ENCODE measurements at regions not wholly inside any gene's neighbourhood (a gene's known extent, or its start where the extent isn't known, plus 50 kb on each side); places are given as distances from the start of the nearest gene placed in this dataset.

DNA sequence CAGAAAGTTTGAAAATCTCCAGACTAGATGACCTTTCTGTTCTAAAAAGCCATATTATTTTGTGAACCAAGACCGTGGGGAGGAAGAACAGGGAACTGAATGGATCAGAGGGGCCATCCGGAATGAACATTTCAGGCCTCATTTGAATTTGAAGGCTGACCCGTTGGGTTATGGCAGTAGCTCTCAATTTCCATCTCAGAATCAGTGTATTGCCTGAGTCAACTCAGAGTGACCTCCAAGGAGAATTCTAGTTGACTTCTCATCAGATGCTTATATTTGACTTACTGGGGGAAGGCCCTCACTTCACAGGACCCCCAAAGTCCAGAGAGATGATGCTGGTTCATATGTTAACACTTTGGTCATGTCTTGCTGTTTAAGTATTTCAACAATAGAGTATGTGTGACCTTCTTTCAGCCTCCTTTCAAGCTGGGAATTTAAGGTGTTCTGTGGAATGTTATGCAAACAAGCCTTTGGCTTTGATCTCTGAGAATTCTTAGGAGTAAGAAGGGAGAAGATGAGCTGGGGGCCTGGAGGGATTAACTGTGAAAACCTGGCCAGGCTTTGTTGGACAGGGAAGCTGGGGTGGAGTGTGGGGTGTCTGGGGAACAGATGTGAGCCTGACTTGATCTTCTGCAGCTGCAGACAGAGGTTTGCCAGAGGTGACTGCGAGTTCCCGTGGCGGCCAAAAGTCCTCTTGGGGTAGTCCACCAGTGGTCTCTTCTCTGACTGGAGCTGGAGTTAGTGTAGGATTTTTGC lies 111.2 kb upstream of the RGMA start:
- no peak for DNase-seq
- Mint-ChIP-seq H3K4me1 (no peaks in the 10 kb centered on the region), H3K4me3 (no peak overlapping the region), H3K9me3 (peaks cover 6% of the 10 kb centered on the region), H3K27ac (no peak overlapping the region), H3K27me3 (peaks cover 13% of the 10 kb centered on the region), H3K36me3 (no peaks in the 10 kb centered on the region)

DNA sequence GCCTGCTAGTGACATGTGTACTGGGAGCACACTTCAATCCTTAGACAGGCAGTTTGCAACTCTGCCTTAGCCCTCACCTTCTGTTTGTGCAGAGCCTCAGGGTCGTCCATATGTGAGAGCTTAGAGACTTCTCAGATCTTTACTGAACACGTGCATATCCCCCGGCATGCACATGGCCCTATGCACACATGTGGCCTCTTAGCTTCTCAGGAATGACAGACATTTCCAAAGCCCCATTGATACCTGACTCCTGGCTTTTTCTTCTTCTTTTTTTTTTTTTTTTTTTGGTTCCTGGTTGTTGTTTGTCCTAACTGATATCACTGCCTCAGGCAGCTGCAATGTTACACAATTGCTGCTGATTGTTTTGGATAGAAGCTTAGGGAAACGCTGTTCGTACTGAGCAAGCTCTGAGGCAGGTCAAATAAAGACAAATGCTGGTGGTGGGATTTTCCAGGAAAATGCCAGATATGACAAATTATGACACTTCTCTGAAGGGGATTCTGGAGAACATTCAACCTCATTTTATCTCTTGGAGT lies 107.2 kb upstream of the RGMA start:
- H3K9me3 Mint-ChIP-seq, result peaks cover 6% of the 10 kb centered on the region
- H3K4me3 Mint-ChIP-seq, result no peak overlapping the region
- H3K36me3 Mint-ChIP-seq, result no peaks in the 10 kb centered on the region
- DNase-seq, result no peak
- no peaks in the 10 kb centered on the region for H3K4me1 Mint-ChIP-seq
- peaks cover 16% of the 10 kb centered on the region for H3K27me3 Mint-ChIP-seq
- no peak overlapping the region for H3K27ac Mint-ChIP-seq

DNA sequence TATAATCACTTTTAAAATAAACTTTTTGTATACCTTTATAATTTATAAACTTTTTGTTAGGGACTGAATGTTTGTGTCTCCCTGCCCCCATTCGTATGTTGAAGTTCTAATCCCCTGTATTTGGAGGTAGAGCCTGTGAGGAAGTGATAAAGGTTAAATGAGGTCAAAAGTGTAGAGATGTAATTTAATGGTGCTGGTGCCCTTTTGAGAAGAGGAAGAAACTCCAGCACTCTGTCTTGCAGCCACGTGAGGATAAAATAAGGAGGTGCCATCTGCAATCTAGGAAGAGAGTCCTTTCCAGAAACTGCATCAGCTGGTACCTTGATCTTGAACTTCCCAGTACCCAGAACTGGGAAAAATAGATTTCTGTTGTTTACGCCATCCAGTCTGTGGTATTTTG lies 106.1 kb upstream of the RGMA start:
- Mint-ChIP-seq H3K36me3 (no peaks in the 10 kb centered on the region), H3K4me3 (no peak overlapping the region), H3K27me3 (peaks cover 11% of the 10 kb centered on the region), H3K9me3 (peaks cover 6% of the 10 kb centered on the region), H3K27ac (no peak overlapping the region), H3K4me1 (no peaks in the 10 kb centered on the region)
- no peak for DNase-seq

DNA sequence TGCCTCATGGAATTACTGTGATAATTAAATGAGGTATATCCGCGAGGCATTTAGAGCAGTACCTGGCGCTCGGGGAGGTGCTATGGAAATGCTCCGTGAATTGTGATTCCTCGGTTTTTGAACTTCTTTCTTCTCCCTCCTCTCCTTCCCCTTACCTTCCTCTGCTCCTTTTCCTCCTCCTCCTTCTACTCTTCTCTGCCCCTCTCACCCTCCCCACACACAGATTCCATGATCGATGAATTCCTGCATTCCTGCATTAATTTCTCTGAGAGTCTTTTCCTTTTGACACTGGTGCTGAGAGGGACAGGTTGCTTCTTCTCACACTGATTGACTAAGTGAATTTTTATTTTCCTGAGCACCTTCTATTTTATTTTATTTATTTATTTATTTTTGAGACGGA lies 101.2 kb upstream of the RGMA start:
- H3K4me3 Mint-ChIP-seq, result no peak overlapping the region
- DNase-seq, result no peak
- no peaks in the 10 kb centered on the region for H3K4me1 Mint-ChIP-seq
- H3K36me3 Mint-ChIP-seq, result no peaks in the 10 kb centered on the region
- no peaks in the 10 kb centered on the region for H3K9me3 Mint-ChIP-seq
- no peak overlapping the region for H3K27ac Mint-ChIP-seq
- H3K27me3 Mint-ChIP-seq, result peaks cover 3% of the 10 kb centered on the region

GRCh38 chr15:93189561-93189960 lies 100.5 kb upstream of the RGMA start:
- no peak for DNase-seq
- H3K4me3 Mint-ChIP-seq, result no peak overlapping the region
- H3K4me1 Mint-ChIP-seq, result no peaks in the 10 kb centered on the region
- H3K36me3 Mint-ChIP-seq, result no peaks in the 10 kb centered on the region
- H3K27ac Mint-ChIP-seq, result no peak overlapping the region
- no peaks in the 10 kb centered on the region for H3K9me3 Mint-ChIP-seq
- peaks cover 3% of the 10 kb centered on the region for H3K27me3 Mint-ChIP-seq

- Mint-ChIP-seq H3K4me1 (no peaks in the 10 kb centered on the region), H3K4me3 (no peak overlapping the region), H3K27ac (no peak overlapping the region), H3K36me3 (no peaks in the 10 kb centered on the region), H3K9me3 (no peaks in the 10 kb centered on the region), H3K27me3 (peaks cover 3% of the 10 kb centered on the region)
- no peak for DNase-seq
Observed at GRCh38 chr15:93188236-93188635, 99.2 kb upstream of the RGMA start.

DNA sequence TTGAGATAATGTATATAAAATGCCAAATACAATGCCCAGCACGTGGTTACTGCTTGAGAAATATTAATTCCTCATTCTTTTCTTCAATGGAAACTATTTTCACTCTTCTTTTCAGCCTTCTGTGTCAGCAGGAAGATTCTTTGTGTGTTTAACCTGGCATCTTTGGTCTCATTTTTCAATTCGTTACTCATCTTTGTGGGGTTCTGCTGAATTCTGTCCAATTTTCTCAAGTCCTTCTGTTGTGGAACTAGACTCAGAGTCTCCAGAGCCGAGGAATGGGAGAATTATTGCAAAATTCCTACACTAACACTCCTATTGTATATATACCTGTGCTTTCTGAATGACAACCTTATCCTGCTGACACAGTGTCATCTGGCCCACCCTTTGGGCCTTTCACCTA lies 96.8 kb upstream of the RGMA start:
- Mint-ChIP-seq H3K4me3 (no peak overlapping the region), H3K4me1 (no peaks in the 10 kb centered on the region), H3K27me3 (no peaks in the 10 kb centered on the region), H3K36me3 (no peaks in the 10 kb centered on the region), H3K27ac (no peak overlapping the region), H3K9me3 (no peaks in the 10 kb centered on the region)
- no peak for DNase-seq

DNA sequence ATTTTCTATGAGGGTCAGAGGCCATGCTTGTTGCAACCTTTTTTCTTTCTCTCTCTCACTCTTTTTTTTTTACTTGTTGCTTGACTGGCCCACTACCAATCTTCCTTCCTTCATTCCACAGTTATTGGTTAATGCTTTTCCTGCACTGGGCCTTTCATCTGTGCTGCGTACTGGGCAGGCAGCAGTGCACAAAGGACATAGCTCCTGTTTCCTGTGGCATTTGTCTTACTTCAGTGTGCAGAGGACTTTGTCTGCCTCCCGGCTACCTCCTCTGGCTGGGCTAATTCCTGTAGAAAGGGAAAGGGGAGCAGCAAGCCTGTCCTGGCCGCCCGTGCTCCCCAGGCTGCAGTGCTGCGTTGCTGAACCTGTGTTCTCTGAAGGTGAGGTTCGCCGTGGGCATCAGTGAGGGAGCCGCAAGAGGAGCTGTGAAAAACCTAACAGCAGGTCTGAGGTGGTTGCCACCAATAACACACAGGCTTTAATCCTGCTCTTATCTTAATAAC lies 93.7 kb upstream of the RGMA start:
- Mint-ChIP-seq H3K27me3 (no peaks in the 10 kb centered on the region), H3K9me3 (no peaks in the 10 kb centered on the region), H3K4me3 (no peak overlapping the region), H3K27ac (no peak overlapping the region), H3K36me3 (no peaks in the 10 kb centered on the region), H3K4me1 (no peaks in the 10 kb centered on the region)
- DNase-seq, result no peak

GRCh38 chr15:93180656-93181055 lies 91.6 kb upstream of the RGMA start:
- Mint-ChIP-seq H3K27me3 (peaks cover under 1% of the 10 kb centered on the region), H3K27ac (no peak overlapping the region), H3K4me3 (no peak overlapping the region), H3K9me3 (no peaks in the 10 kb centered on the region), H3K4me1 (no peaks in the 10 kb centered on the region), H3K36me3 (no peaks in the 10 kb centered on the region)
- DNase-seq, result no peak

- Mint-ChIP-seq H3K36me3 (no peaks in the 10 kb centered on the region), H3K27me3 (peaks cover 6% of the 10 kb centered on the region), H3K4me1 (no peaks in the 10 kb centered on the region), H3K9me3 (no peaks in the 10 kb centered on the region), H3K27ac (no peak overlapping the region), H3K4me3 (no peak overlapping the region)
- DNase-seq, result no peak
Observed at GRCh38 chr15:93180128-93180527, 91.1 kb upstream of the RGMA start.

DNA sequence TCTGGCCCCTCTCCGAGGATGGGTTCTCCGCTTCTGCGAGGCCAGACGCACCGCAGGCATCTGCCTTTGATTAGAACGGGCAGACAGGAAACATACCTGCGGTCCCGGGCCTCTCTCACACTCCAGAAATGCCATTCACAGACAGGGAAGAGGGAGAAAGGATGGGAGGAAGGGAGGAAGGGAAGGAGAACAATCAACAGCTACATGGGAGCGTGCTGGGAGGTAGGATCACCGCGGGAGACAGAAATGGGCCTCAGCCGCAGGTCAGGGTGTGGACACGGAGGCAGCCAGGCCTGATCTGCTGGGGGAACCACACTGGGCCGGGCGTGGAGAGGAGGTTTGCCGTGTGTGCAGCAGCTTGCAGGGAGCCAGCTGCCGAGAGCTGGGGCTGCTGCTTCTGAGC lies 90.7 kb upstream of the RGMA start:
- no peak overlapping the region for H3K4me3 Mint-ChIP-seq
- no peaks in the 10 kb centered on the region for H3K36me3 Mint-ChIP-seq
- no peaks in the 10 kb centered on the region for H3K9me3 Mint-ChIP-seq
- H3K27me3 Mint-ChIP-seq, result peaks cover 8% of the 10 kb centered on the region
- H3K27ac Mint-ChIP-seq, result no peak overlapping the region
- no peak for DNase-seq
- no peaks in the 10 kb centered on the region for H3K4me1 Mint-ChIP-seq

GRCh38 chr15:93179072-93179471 lies 90.1 kb upstream of the RGMA start:
- Mint-ChIP-seq H3K27me3 (peaks cover 8% of the 10 kb centered on the region), H3K36me3 (no peaks in the 10 kb centered on the region), H3K4me3 (no peak overlapping the region), H3K4me1 (no peaks in the 10 kb centered on the region), H3K9me3 (no peaks in the 10 kb centered on the region), H3K27ac (no peak overlapping the region)
- no peak for DNase-seq

DNA sequence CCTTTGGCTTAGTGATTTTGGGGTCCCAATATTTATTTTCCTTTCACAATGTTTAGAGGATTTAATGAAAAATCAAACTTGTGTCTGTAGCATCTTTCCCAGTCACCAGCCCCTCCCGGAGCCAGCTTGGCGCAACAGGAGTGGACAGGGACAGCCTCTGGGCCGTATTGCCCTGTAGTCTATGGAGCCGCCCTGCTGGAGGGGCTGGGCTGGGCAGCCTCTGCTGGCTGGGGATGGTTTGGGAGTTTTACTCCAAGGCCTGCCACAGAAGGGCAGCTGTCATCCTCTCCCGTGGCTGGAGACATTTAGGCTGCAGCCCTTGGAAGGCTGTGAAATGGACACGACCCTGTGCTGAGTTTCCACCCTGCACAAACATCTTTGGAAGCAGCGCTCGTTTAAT lies 89.4 kb upstream of the RGMA start:
- Mint-ChIP-seq H3K27me3 (peaks cover 8% of the 10 kb centered on the region), H3K9me3 (no peaks in the 10 kb centered on the region), H3K36me3 (peaks cover 1% of the 10 kb centered on the region), H3K4me3 (no peak overlapping the region), H3K27ac (no peak overlapping the region), H3K4me1 (no peaks in the 10 kb centered on the region)
- no peak for DNase-seq

- Mint-ChIP-seq H3K36me3 (peaks cover 1% of the 10 kb centered on the region), H3K4me1 (no peaks in the 10 kb centered on the region), H3K9me3 (peaks cover 2% of the 10 kb centered on the region), H3K27me3 (peaks cover 20% of the 10 kb centered on the region), H3K27ac (no peak overlapping the region), H3K4me3 (no peak overlapping the region)
- DNase-seq, result no peak
Observed at GRCh38 chr15:93176065-93176464, 87.1 kb upstream of the RGMA start.

- peaks cover 2% of the 10 kb centered on the region for H3K9me3 Mint-ChIP-seq
- H3K27ac Mint-ChIP-seq, result no peak overlapping the region
- DNase-seq, result no peak
- H3K4me3 Mint-ChIP-seq, result no peak overlapping the region
- H3K36me3 Mint-ChIP-seq, result peaks cover 1% of the 10 kb centered on the region
- no peaks in the 10 kb centered on the region for H3K4me1 Mint-ChIP-seq
- peaks cover 28% of the 10 kb centered on the region for H3K27me3 Mint-ChIP-seq
Observed at GRCh38 chr15:93174836-93175235, 85.8 kb upstream of the RGMA start.

DNA sequence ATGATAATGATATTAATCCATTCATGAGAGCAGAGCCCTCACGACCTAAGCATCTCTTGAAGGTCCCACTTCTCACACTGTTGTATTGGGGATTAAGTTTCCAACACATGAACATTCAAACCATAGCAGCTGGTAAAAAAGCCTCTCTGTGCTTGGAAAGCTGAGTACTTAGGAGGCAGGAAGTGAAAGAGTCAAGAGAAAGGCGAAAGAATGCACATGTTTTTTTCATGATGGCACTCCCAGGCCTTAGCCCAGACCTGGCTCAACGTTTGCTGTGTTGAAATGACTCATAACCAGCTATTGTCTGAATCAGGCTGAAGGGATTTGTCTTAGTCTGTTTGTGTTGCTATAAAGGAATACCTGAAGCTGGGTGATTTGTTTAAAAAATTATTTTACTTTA lies 84.4 kb upstream of the RGMA start:
- Mint-ChIP-seq H3K27me3 (peaks cover 35% of the 10 kb centered on the region), H3K9me3 (peaks cover 2% of the 10 kb centered on the region), H3K4me1 (no peaks in the 10 kb centered on the region), H3K36me3 (peaks cover 1% of the 10 kb centered on the region), H3K4me3 (no peak overlapping the region), H3K27ac (no peak overlapping the region)
- DNase-seq, result no peak

Measured in activated naive CD8-positive, alpha-beta T cell treated with anti-CD3 and anti-CD28 coated beads for 36 hours (primary cell).